Calu3 (cell line): ENCODE measurements at regions not wholly inside any gene's neighbourhood (a gene's known extent, or its start where the extent isn't known, plus 50 kb on each side); places are given as distances from the start of the nearest gene placed in this dataset.

Experiments
- BruUV-seq: library from RNA; stranded (reverse); fragments of 400-500 nt; replicated peaks from 2 replicates; lab custom pipeline; 2021; lab: Mats Ljungman, UMichigan
- CTCF ChIA-PET: fragments of 300-600 bp; sonication (Branson Sonifier 250); formaldehyde crosslinking; loops from one replicate; lab custom pipeline; 2022; ENCODE audit warnings: antibody characterized with exemption; lab: Charles Lee
- DNase-seq: peaks from one replicate; pipeline ENCODE4 v3.0.0; 2022
- H3K27ac Mint-ChIP-seq: one replicate; pipeline ENCODE4 v1.8.0; 2022; ENCODE audit warnings: mixed read lengths; ENCODE audit not compliant: unreplicated experiment
- H3K27me3 Mint-ChIP-seq: one replicate; pipeline ENCODE4 v1.8.0; 2022; ENCODE audit warnings: mixed read lengths; ENCODE audit not compliant: unreplicated experiment
- H3K36me3 Mint-ChIP-seq: one replicate; pipeline ENCODE4 v1.8.0; 2022; ENCODE audit warnings: mild to moderate bottlenecking, moderate library complexity, mixed read lengths; ENCODE audit not compliant: insufficient read depth, unreplicated experiment
- H3K4me1 Mint-ChIP-seq: one replicate; pipeline ENCODE4 v1.8.0; 2022; ENCODE audit warnings: mild to moderate bottlenecking, low read depth, mixed read lengths; ENCODE audit not compliant: unreplicated experiment
- H3K4me3 Mint-ChIP-seq: one replicate; pipeline ENCODE4 v1.8.0; 2022; ENCODE audit warnings: mild to moderate bottlenecking, low read depth, moderate library complexity, mixed read lengths; ENCODE audit not compliant: unreplicated experiment
- H3K9me3 Mint-ChIP-seq: one replicate; pipeline ENCODE4 v1.8.0; 2022; ENCODE audit warnings: low read depth, mixed read lengths; ENCODE audit not compliant: unreplicated experiment
- CTCF ChIP-seq: fragments of 200-600 bp; IDR thresholded peaks from one replicate; pipeline ENCODE4 v1.8.0; 2022; ENCODE audit warnings: antibody characterized with exemption; ENCODE audit not compliant: unreplicated experiment
- intact Hi-C: fragments of 100-400 bp; cut with micrococcal nuclease; formaldehyde crosslinking; loops from one replicate; pipeline ENCODE4 v1.10.0; 2022; ENCODE audit not compliant: unreplicated experiment

GRCh38 chr1:60678802-60679201, 403.6 kb upstream of the NFIA start:
- intact Hi-C loops: no loop called here
- Mint-ChIP-seq H3K36me3 (no peaks in the 10 kb centered on the region), H3K27me3 (no peaks in the 10 kb centered on the region), H3K27ac (no peak overlapping the region), H3K4me1 (no peaks in the 10 kb centered on the region), H3K9me3 (no peaks in the 10 kb centered on the region), H3K4me3 (no peak overlapping the region)
- CTCF ChIA-PET: interaction anchor here (1.0 kb wide), 1 partner anchor 26 kb away, joined by 3 read pairs; no protein-coding TSS in a partner anchor
- no peak for TF ChIP-seq CTCF
- BruUV-seq: no TSS peak
- DNase-seq: no peak

- BruUV-seq: no TSS peak
- CTCF ChIA-PET: no interaction called here
- H3K9me3 Mint-ChIP-seq: no peaks in the 10 kb centered on the region
- no peak overlapping the region for H3K4me3 Mint-ChIP-seq
- TF ChIP-seq CTCF: no peak
- no peaks in the 10 kb centered on the region for H3K27me3 Mint-ChIP-seq
- H3K27ac Mint-ChIP-seq: no peak overlapping the region
- no peaks in the 10 kb centered on the region for H3K36me3 Mint-ChIP-seq
- no peak for DNase-seq
- intact Hi-C loops: no loop called here
- H3K4me1 Mint-ChIP-seq: no peaks in the 10 kb centered on the region
Measured at GRCh38 chr1:60678391-60678790, 404.0 kb upstream of the NFIA start.

GRCh38 chr1:60672449-60672848, 409.9 kb upstream of the NFIA start:
- Mint-ChIP-seq H3K27me3 (no peaks in the 10 kb centered on the region), H3K36me3 (no peaks in the 10 kb centered on the region), H3K9me3 (no peaks in the 10 kb centered on the region), H3K27ac (no peak overlapping the region), H3K4me1 (no peaks in the 10 kb centered on the region), H3K4me3 (no peak overlapping the region)
- intact Hi-C loops: no loop called here
- no peak for DNase-seq
- CTCF ChIA-PET: no interaction called here
- no TSS peak for BruUV-seq
- no peak for TF ChIP-seq CTCF

- Mint-ChIP-seq H3K36me3 (no peaks in the 10 kb centered on the region), H3K4me1 (no peaks in the 10 kb centered on the region), H3K9me3 (no peaks in the 10 kb centered on the region), H3K4me3 (no peak overlapping the region), H3K27me3 (no peaks in the 10 kb centered on the region), H3K27ac (no peak overlapping the region)
- DNase-seq: no peak
- CTCF ChIA-PET: no interaction called here
- no TSS peak for BruUV-seq
- TF ChIP-seq CTCF: no peak
- intact Hi-C loops: no loop called here
Measured at GRCh38 chr1:60670302-60670701, 412.1 kb upstream of the NFIA start.
